ENCODE measurements at regions not wholly inside any gene's neighbourhood (a gene's known extent, or its start where the extent isn't known, plus 50 kb on each side); places are given as distances from the start of the nearest gene placed in this dataset.
"Not testable (repeated sequence)": the region's sequence is repeated elsewhere in the genome, so short reads cannot be mapped to it uniquely, and the experiment has no call there.

GRCh38 chr2:53536583-53537361, 230.8 kb upstream of the CHAC2 start:
- DNase-seq, result no peak

GRCh38 chr2:53535234-53535840, 232.3 kb upstream of the CHAC2 start:
- DNase-seq, result no peak

- DNase-seq, result no peak
These were observed 237.5 kb upstream of the CHAC2 start for GRCh38 chr2:53530126-53530525.

- no peak for DNase-seq
These were observed 240.5 kb upstream of the CHAC2 start for GRCh38 chr2:53527056-53527455.

- DNase-seq, result no peak
These were observed 247.4 kb upstream of the CHAC2 start for GRCh38 chr2:53519918-53520841.

GRCh38 chr2:53517406-53517805, 250.2 kb upstream of the CHAC2 start:
- no peak for DNase-seq

- no peak for DNase-seq
These were observed 251.0 kb upstream of the CHAC2 start for GRCh38 chr2:53516650-53517049.

GRCh38 chr2:53515435-53516332, 251.9 kb upstream of the CHAC2 start:
- no peak for DNase-seq

GRCh38 chr2:53513167-53513666, 254.4 kb upstream of the CHAC2 start:
- DNase-seq, result no peak

- no peak for DNase-seq
These were observed 255.4 kb upstream of the CHAC2 start for GRCh38 chr2:53512071-53512826.

- no peak for DNase-seq
These were observed 256.1 kb upstream of the CHAC2 start for GRCh38 chr2:53511549-53511948.

GRCh38 chr2:53510401-53510800, 257.2 kb upstream of the CHAC2 start:
- no peak for DNase-seq

- no peak for DNase-seq
These were observed 257.7 kb upstream of the CHAC2 start for GRCh38 chr2:53509831-53510388.

GRCh38 chr2:53508667-53509066, 258.9 kb upstream of the CHAC2 start:
- no peak for DNase-seq

GRCh38 chr2:53507070-53507469, 260.5 kb upstream of the CHAC2 start:
- not testable (repeated sequence) for DNase-seq

GRCh38 chr2:53505826-53506225, 261.8 kb upstream of the CHAC2 start:
- no peak for DNase-seq

GRCh38 chr2:53504507-53504906, 263.1 kb upstream of the CHAC2 start:
- DNase-seq, result no peak

GRCh38 chr2:53500181-53500580, 267.4 kb upstream of the CHAC2 start:
- no peak for DNase-seq

GRCh38 chr2:53498210-53498609, 269.4 kb upstream of the CHAC2 start:
- peak; percentile 67 for DNase-seq

- no peak for DNase-seq
These were observed 270.6 kb upstream of the CHAC2 start for GRCh38 chr2:53497020-53497419.

GRCh38 chr2:53493210-53493609, 274.4 kb upstream of the CHAC2 start:
- no peak for DNase-seq

Data from kidney glomerular epithelial cell (primary cell).